ENCODE measurements at regions not wholly inside any gene's neighbourhood (a gene's known extent, or its start where the extent isn't known, plus 50 kb on each side); places are given as distances from the start of the nearest gene placed in this dataset.

GRCh38 chr17:49901460-49902331, 53.8 kb upstream of the TAC4 start:
- no peak overlapping the region for H3K9ac ChIP-seq (ENCODE audit: control insufficient read depth, extremely low read depth, insufficient read depth, low read length)
- no peak for TF ChIP-seq EZH2 (IDR thresholded peaks at IDR 0.05; ENCODE audit: low read length)
- TF ChIP-seq, protein P1, sequence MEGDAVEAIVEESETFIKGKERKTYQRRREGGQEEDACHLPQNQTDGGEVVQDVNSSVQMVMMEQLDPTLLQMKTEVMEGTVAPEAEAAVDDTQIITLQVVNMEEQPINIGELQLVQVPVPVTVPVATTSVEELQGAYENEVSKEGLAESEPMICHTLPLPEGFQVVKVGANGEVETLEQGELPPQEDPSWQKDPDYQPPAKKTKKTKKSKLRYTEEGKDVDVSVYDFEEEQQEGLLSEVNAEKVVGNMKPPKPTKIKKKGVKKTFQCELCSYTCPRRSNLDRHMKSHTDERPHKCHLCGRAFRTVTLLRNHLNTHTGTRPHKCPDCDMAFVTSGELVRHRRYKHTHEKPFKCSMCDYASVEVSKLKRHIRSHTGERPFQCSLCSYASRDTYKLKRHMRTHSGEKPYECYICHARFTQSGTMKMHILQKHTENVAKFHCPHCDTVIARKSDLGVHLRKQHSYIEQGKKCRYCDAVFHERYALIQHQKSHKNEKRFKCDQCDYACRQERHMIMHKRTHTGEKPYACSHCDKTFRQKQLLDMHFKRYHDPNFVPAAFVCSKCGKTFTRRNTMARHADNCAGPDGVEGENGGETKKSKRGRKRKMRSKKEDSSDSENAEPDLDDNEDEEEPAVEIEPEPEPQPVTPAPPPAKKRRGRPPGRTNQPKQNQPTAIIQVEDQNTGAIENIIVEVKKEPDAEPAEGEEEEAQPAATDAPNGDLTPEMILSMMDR (optimal IDR thresholded peaks at IDR 0.05 in 1 of 3, IDR thresholded peaks at IDR 0.05 in 1 of 3, conservative IDR thresholded peaks at IDR 0.05 in 1 of 3; ENCODE audit: extremely low read depth in 1 of 3, insufficient read depth in 2 of 3, low read length in 3 of 3): no peak
- H4K20me1 ChIP-seq (ENCODE audit: control insufficient read depth, extremely low read depth, insufficient read depth, low read length): no peaks in the 10 kb centered on the region
- no peak for FAIRE-seq
- H3K9me3 ChIP-seq (ENCODE audit: control insufficient read depth, low read depth, low read length): no peaks in the 10 kb centered on the region
- DNase-seq (ENCODE audit: low read depth, low spot score): no peak
- no peaks in the 10 kb centered on the region for H3K36me3 ChIP-seq (ENCODE audit: control insufficient read depth in 2 of 2, extremely low read depth in 1 of 2, insufficient read depth in 2 of 2, low read length in 2 of 2)
- H3K4me2 ChIP-seq (ENCODE audit: control insufficient read depth, extremely low read depth, insufficient read depth, low read depth, low read length): peak overlapping the region; percentile 58
- no peaks in the 10 kb centered on the region for H3K79me2 ChIP-seq (ENCODE audit: control insufficient read depth, insufficient read depth, low read length)
- H3K27ac ChIP-seq (ENCODE audit: control insufficient read depth, insufficient read depth, low read length): no peak overlapping the region
- dilution Hi-C loops (cut with MboI; ENCODE audit: extremely low pct_ligation_motif_present, low sequenced_read_pairs): no loop called here
- H3K4me3 ChIP-seq (ENCODE audit: control insufficient read depth in 2 of 3, extremely low read depth in 1 of 3, insufficient read depth in 2 of 3, low read depth in 1 of 3, low read length in 3 of 3): peak overlapping the region in 1 of 3 experiments; percentile 17
- H3K4me1 ChIP-seq (ENCODE audit: control insufficient read depth, extremely low read depth, insufficient read depth, low read length): peaks cover 9% of the 10 kb centered on the region
- H3K27me3 ChIP-seq (ENCODE audit: control insufficient read depth, extremely low read depth, insufficient read depth, low read length): peaks cover 28% of the 10 kb centered on the region
- H3K9me1 ChIP-seq (ENCODE audit: control insufficient read depth, extremely low read depth, insufficient read depth, low read length): no peaks in the 10 kb centered on the region
- no peak overlapping the region for H2AFZ ChIP-seq (ENCODE audit: control insufficient read depth, low read length)

GRCh38 chr17:49903523-49903922, 55.7 kb upstream of the TAC4 start:
- H3K36me3 ChIP-seq (ENCODE audit: control insufficient read depth in 2 of 2, extremely low read depth in 1 of 2, insufficient read depth in 2 of 2, low read length in 2 of 2): no peaks in the 10 kb centered on the region
- no peak overlapping the region for H3K4me3 ChIP-seq (ENCODE audit: control insufficient read depth in 2 of 3, extremely low read depth in 1 of 3, insufficient read depth in 2 of 3, low read depth in 1 of 3, low read length in 3 of 3)
- dilution Hi-C loops (cut with MboI; ENCODE audit: extremely low pct_ligation_motif_present, low sequenced_read_pairs): no loop called here
- no peaks in the 10 kb centered on the region for H4K20me1 ChIP-seq (ENCODE audit: control insufficient read depth, extremely low read depth, insufficient read depth, low read length)
- H3K9me3 ChIP-seq (ENCODE audit: control insufficient read depth, low read depth, low read length): no peaks in the 10 kb centered on the region
- H3K4me2 ChIP-seq (ENCODE audit: control insufficient read depth, extremely low read depth, insufficient read depth, low read depth, low read length): no peak overlapping the region
- H2AFZ ChIP-seq (ENCODE audit: control insufficient read depth, low read length): no peak overlapping the region
- H3K27ac ChIP-seq (ENCODE audit: control insufficient read depth, insufficient read depth, low read length): no peak overlapping the region
- no peak for DNase-seq (ENCODE audit: low read depth, low spot score)
- no peak overlapping the region for H3K9ac ChIP-seq (ENCODE audit: control insufficient read depth, extremely low read depth, insufficient read depth, low read length)
- TF ChIP-seq, protein P1 (optimal IDR thresholded peaks at IDR 0.05 in 1 of 3, IDR thresholded peaks at IDR 0.05 in 1 of 3, conservative IDR thresholded peaks at IDR 0.05 in 1 of 3; ENCODE audit: extremely low read depth in 1 of 3, insufficient read depth in 2 of 3, low read length in 3 of 3): no peak
- TF ChIP-seq EZH2 (IDR thresholded peaks at IDR 0.05; ENCODE audit: low read length): no peak
- H3K4me1 ChIP-seq (ENCODE audit: control insufficient read depth, extremely low read depth, insufficient read depth, low read length): peaks cover 9% of the 10 kb centered on the region
- H3K79me2 ChIP-seq (ENCODE audit: control insufficient read depth, insufficient read depth, low read length): no peaks in the 10 kb centered on the region
- peaks cover 35% of the 10 kb centered on the region for H3K27me3 ChIP-seq (ENCODE audit: control insufficient read depth, extremely low read depth, insufficient read depth, low read length)
- no peaks in the 10 kb centered on the region for H3K9me1 ChIP-seq (ENCODE audit: control insufficient read depth, extremely low read depth, insufficient read depth, low read length)
- FAIRE-seq: no peak

Measured in keratinocyte (primary cell).